ENCODE measurements at regions not wholly inside any gene's neighbourhood (a gene's known extent, or its start where the extent isn't known, plus 50 kb on each side); places are given as distances from the start of the nearest gene placed in this dataset.

GRCh38 chrX:125089761-125090445 is 229.8 kb upstream of the TEX13C start:
- no peak for TF ChIP-seq POLR2A (IDR thresholded peaks at IDR 0.05)
- TF ChIP-seq, protein P1, sequence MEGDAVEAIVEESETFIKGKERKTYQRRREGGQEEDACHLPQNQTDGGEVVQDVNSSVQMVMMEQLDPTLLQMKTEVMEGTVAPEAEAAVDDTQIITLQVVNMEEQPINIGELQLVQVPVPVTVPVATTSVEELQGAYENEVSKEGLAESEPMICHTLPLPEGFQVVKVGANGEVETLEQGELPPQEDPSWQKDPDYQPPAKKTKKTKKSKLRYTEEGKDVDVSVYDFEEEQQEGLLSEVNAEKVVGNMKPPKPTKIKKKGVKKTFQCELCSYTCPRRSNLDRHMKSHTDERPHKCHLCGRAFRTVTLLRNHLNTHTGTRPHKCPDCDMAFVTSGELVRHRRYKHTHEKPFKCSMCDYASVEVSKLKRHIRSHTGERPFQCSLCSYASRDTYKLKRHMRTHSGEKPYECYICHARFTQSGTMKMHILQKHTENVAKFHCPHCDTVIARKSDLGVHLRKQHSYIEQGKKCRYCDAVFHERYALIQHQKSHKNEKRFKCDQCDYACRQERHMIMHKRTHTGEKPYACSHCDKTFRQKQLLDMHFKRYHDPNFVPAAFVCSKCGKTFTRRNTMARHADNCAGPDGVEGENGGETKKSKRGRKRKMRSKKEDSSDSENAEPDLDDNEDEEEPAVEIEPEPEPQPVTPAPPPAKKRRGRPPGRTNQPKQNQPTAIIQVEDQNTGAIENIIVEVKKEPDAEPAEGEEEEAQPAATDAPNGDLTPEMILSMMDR (IDR thresholded peaks at IDR 0.05) = no peak
- 83 to 90% (median 87%) methylated on average over 7 of the region's 7 CpGs for WGBS, 4 donors
- no peak overlapping the region for H3K4me3 ChIP-seq
- H3K9me3 ChIP-seq (replicated peaks in 1 of 3) = no peaks in the 10 kb centered on the region
- H3K4me1 ChIP-seq (replicated peaks in 1 of 2) = no peaks in the 10 kb centered on the region
- intact Hi-C loops (cut with DNase I) = no loop called here
- H3K36me3 ChIP-seq (replicated peaks in 1 of 2) = no peaks in the 10 kb centered on the region
- H3K27me3 ChIP-seq = no peaks in the 10 kb centered on the region
- no peak overlapping the region for H3K27ac ChIP-seq
- DNase-seq = no peak

DNA sequence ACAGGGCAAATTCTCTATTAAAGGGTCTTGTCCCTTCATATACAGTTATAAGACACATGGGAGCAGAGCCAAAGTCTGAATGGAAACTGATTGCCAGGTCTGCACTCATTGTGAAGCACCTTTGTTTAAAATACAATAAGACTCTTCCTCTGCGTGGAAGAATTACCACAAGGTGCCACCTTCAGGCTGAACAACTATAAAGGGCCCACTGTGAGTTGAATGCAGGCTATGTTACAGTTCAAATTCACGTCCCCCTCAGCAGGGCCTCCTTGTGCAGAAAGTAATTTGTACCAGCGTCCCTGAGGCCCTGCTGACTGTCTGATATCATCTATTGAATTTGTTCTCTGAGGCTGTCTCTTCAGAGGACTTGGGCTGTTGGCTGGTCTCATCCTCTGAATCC is 225.8 kb upstream of the TEX13C start:
- WGBS, 4 donors = 42 to 80% (median 54%) methylated on average over 1 to 3 of the region's 3 CpGs
- TF ChIP-seq, protein P1 (IDR thresholded peaks at IDR 0.05) = no peak
- TF ChIP-seq POLR2A (IDR thresholded peaks at IDR 0.05) = no peak

GRCh38 chrX:125094901-125095300 is 224.8 kb upstream of the TEX13C start:
- intact Hi-C loops (cut with DNase I) = no loop called here
- no peak overlapping the region for H3K27ac ChIP-seq
- H3K4me1 ChIP-seq (replicated peaks in 1 of 2) = no peaks in the 10 kb centered on the region
- TF ChIP-seq, protein P1 (IDR thresholded peaks at IDR 0.05) = no peak
- TF ChIP-seq POLR2A (IDR thresholded peaks at IDR 0.05) = no peak
- H3K36me3 ChIP-seq (replicated peaks in 1 of 2) = no peaks in the 10 kb centered on the region
- H3K4me3 ChIP-seq = no peak overlapping the region
- no peaks in the 10 kb centered on the region for H3K9me3 ChIP-seq (replicated peaks in 1 of 3)
- H3K27me3 ChIP-seq = no peaks in the 10 kb centered on the region
- no peak for DNase-seq

More for the DNA sequence above, 225.8 kb upstream of the TEX13C start:
- no peak overlapping the region for H3K4me3 ChIP-seq
- no peaks in the 10 kb centered on the region for H3K36me3 ChIP-seq (replicated peaks in 1 of 2)
- DNase-seq = no peak
- H3K9me3 ChIP-seq (replicated peaks in 1 of 3) = no peaks in the 10 kb centered on the region
- H3K4me1 ChIP-seq (replicated peaks in 1 of 2) = no peaks in the 10 kb centered on the region
- intact Hi-C loops (cut with DNase I) = no loop called here
- H3K27ac ChIP-seq = no peak overlapping the region
- H3K27me3 ChIP-seq = no peaks in the 10 kb centered on the region

- Histone ChIP-seq H3K9me3 (replicated peaks in 1 of 3) (no peaks in the 10 kb centered on the region), H3K27ac (no peak overlapping the region), H3K4me1 (replicated peaks in 1 of 2) (no peaks in the 10 kb centered on the region), H3K27me3 (no peaks in the 10 kb centered on the region), H3K4me3 (no peak overlapping the region), H3K36me3 (replicated peaks in 1 of 2) (no peaks in the 10 kb centered on the region)
- TF ChIP-seq, protein P1 (IDR thresholded peaks at IDR 0.05) = no peak
- no peak for TF ChIP-seq POLR2A (IDR thresholded peaks at IDR 0.05)
- intact Hi-C loops (cut with DNase I) = no loop called here
- no peak for DNase-seq
- WGBS, 4 donors = 53 to 69% (median 66%) methylated on average over 2 of the region's 2 CpGs
Measured at GRCh38 chrX:125096469-125096868, 223.2 kb upstream of the TEX13C start.
